GM10266 (cell line): ENCODE measurements at regions not wholly inside any gene's neighbourhood (a gene's known extent, or its start where the extent isn't known, plus 50 kb on each side); places are given as distances from the start of the nearest gene placed in this dataset.

Experiments used
- DNase-seq: peaks from one replicate; pipeline ENCODE4 v3.0.0; 2012; ENCODE audit errors: extremely low spot score
- CTCF ChIP-seq: IDR thresholded peaks from 2 replicates; pipeline ENCODE4 v1.5.1; 2012; ENCODE audit warnings: mild to moderate bottlenecking, low read depth; ENCODE audit not compliant: control insufficient read depth, insufficient read depth; ENCODE audit errors: missing control alignments

GRCh38 chrX:4762196-4762595 is 1048.7 kb upstream of the PRKX start:
- DNase-seq = no peak
- TF ChIP-seq CTCF = no peak

GRCh38 chrX:4754878-4755604 is 1041.6 kb upstream of the PRKX start:
- no peak for TF ChIP-seq CTCF
- DNase-seq = no peak

GRCh38 chrX:4741024-4741423 is 1027.6 kb upstream of the PRKX start:
- DNase-seq = no peak
- no peak for TF ChIP-seq CTCF

GRCh38 chrX:4735299-4735698 is 1021.9 kb upstream of the PRKX start:
- DNase-seq = no peak
- TF ChIP-seq CTCF = no peak

- TF ChIP-seq CTCF = no peak
- DNase-seq = no peak
These were observed 997.4 kb upstream of the PRKX start for GRCh38 chrX:4710618-4711433.

- no peak for TF ChIP-seq CTCF
- no peak for DNase-seq
These were observed 995.7 kb upstream of the PRKX start for GRCh38 chrX:4708970-4709760.
